ENCODE measurements at regions not wholly inside any gene's neighbourhood (a gene's known extent, or its start where the extent isn't known, plus 50 kb on each side); places are given as distances from the start of the nearest gene placed in this dataset.

DNA sequence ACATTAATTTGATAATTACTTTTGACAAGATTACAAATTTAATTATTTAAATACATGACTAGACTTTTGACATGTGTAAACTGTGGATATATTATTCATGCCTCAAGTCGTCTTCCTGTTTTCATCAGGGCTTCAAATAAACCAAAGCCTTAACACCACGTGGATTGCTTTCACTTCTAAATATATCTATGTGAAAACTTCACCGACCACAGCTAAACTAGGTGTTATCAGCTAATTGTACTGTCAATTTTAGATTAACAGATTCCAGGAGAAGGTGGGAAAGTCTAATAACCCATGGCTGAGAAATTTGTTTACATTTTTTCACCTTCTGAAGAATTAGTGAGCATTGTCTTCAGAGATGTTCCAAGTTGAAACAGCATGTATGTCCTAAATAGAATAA is 494.7 kb upstream of the FAM98A start:
- H3K4me3 Mint-ChIP-seq (ENCODE audit: unreplicated experiment), result no peak overlapping the region
- Histone ChIP-seq H3K9ac (ENCODE audit: low read length) (no peak overlapping the region), H4K20me1 (ENCODE audit: insufficient read depth, low read length) (no peaks in the 10 kb centered on the region), H2AFZ (ENCODE audit: low read depth, low read length) (no peak overlapping the region), H3K27me3 (ENCODE audit: insufficient read depth, low read length) (no peaks in the 10 kb centered on the region), H3K9me3 (ENCODE audit: insufficient read depth, low read depth, low read length) (no peaks in the 10 kb centered on the region), H3K79me2 (ENCODE audit: insufficient read depth, low read length) (no peaks in the 10 kb centered on the region), H3K4me1 (ENCODE audit: insufficient read depth, low read length) (no peaks in the 10 kb centered on the region), H3K36me3 (ENCODE audit: insufficient read depth, low read length) (no peaks in the 10 kb centered on the region), H3K27ac (ENCODE audit: low read depth, low read length) (no peak overlapping the region), H3K4me3 (ENCODE audit: insufficient read depth, low read depth, low read length) (no peak overlapping the region), H3K4me2 (ENCODE audit: low read length) (no peak overlapping the region)
- H3K36me3 Mint-ChIP-seq (ENCODE audit: low read depth, unreplicated experiment), result no peaks in the 10 kb centered on the region
- no peaks in the 10 kb centered on the region for H3K27me3 Mint-ChIP-seq (ENCODE audit: low read depth, unreplicated experiment)
- H3K27ac Mint-ChIP-seq (ENCODE audit: unreplicated experiment), result no peak overlapping the region
- FAIRE-seq (no peak), DNase-seq (ENCODE audit: low read depth) (no peak)
- no peak for TF ChIP-seq EZH2 (IDR thresholded peaks at IDR 0.05; ENCODE audit: insufficient read depth, low read length)
- TF ChIP-seq, protein P1, sequence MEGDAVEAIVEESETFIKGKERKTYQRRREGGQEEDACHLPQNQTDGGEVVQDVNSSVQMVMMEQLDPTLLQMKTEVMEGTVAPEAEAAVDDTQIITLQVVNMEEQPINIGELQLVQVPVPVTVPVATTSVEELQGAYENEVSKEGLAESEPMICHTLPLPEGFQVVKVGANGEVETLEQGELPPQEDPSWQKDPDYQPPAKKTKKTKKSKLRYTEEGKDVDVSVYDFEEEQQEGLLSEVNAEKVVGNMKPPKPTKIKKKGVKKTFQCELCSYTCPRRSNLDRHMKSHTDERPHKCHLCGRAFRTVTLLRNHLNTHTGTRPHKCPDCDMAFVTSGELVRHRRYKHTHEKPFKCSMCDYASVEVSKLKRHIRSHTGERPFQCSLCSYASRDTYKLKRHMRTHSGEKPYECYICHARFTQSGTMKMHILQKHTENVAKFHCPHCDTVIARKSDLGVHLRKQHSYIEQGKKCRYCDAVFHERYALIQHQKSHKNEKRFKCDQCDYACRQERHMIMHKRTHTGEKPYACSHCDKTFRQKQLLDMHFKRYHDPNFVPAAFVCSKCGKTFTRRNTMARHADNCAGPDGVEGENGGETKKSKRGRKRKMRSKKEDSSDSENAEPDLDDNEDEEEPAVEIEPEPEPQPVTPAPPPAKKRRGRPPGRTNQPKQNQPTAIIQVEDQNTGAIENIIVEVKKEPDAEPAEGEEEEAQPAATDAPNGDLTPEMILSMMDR (IDR thresholded peaks at IDR 0.05; ENCODE audit: insufficient read depth, low read depth, low read length), result no peak
- H3K9me3 Mint-ChIP-seq (ENCODE audit: unreplicated experiment), result no peaks in the 10 kb centered on the region
- peaks cover 5% of the 10 kb centered on the region for H3K4me1 Mint-ChIP-seq (ENCODE audit: low read depth, unreplicated experiment)

DNA sequence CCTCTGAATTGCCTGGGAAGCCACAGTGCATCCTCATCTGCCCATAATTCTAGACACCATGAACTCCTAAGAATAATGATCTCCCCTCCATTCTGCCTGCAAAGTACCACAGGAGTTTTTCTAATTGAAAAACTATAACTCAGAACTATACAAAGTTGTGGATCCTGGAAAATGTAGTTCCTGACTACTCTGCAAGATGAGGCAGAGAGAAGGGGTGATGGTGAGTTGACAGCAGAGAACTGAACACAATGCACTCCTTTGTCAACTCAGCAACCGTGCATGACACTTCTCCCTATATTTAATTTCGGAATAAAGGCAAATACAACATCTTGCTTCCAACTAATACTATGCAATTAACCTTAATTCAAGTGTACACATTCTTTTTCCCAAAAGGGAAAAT is 471.1 kb upstream of the FAM98A start:
- no peaks in the 10 kb centered on the region for H3K27me3 ChIP-seq (ENCODE audit: insufficient read depth, low read length)
- DNase-seq (ENCODE audit: low read depth), result no peak
- Mint-ChIP-seq H3K4me1 (ENCODE audit: low read depth, unreplicated experiment) (no peaks in the 10 kb centered on the region), H3K27ac (ENCODE audit: unreplicated experiment) (no peak overlapping the region), H3K36me3 (ENCODE audit: low read depth, unreplicated experiment) (no peaks in the 10 kb centered on the region), H3K4me3 (ENCODE audit: unreplicated experiment) (no peak overlapping the region), H3K9me3 (ENCODE audit: unreplicated experiment) (no peaks in the 10 kb centered on the region), H3K27me3 (ENCODE audit: low read depth, unreplicated experiment) (no peaks in the 10 kb centered on the region)
- H3K9me3 ChIP-seq (ENCODE audit: insufficient read depth, low read depth, low read length), result no peaks in the 10 kb centered on the region
- no peaks in the 10 kb centered on the region for H3K4me1 ChIP-seq (ENCODE audit: insufficient read depth, low read length)
- FAIRE-seq, result no peak
- H3K27ac ChIP-seq (ENCODE audit: low read depth, low read length), result no peak overlapping the region
- no peak for TF ChIP-seq EZH2 (IDR thresholded peaks at IDR 0.05; ENCODE audit: insufficient read depth, low read length)
- TF ChIP-seq, protein P1 (IDR thresholded peaks at IDR 0.05; ENCODE audit: insufficient read depth, low read depth, low read length), result no peak
- H3K79me2 ChIP-seq (ENCODE audit: insufficient read depth, low read length), result no peaks in the 10 kb centered on the region
- no peak overlapping the region for H3K9ac ChIP-seq (ENCODE audit: low read length)
- no peak overlapping the region for H3K4me2 ChIP-seq (ENCODE audit: low read length)
- H3K4me3 ChIP-seq (ENCODE audit: insufficient read depth, low read depth, low read length), result no peak overlapping the region
- H4K20me1 ChIP-seq (ENCODE audit: insufficient read depth, low read length), result no peaks in the 10 kb centered on the region
- no peaks in the 10 kb centered on the region for H3K36me3 ChIP-seq (ENCODE audit: insufficient read depth, low read length)
- H2AFZ ChIP-seq (ENCODE audit: low read depth, low read length), result no peak overlapping the region

DNA sequence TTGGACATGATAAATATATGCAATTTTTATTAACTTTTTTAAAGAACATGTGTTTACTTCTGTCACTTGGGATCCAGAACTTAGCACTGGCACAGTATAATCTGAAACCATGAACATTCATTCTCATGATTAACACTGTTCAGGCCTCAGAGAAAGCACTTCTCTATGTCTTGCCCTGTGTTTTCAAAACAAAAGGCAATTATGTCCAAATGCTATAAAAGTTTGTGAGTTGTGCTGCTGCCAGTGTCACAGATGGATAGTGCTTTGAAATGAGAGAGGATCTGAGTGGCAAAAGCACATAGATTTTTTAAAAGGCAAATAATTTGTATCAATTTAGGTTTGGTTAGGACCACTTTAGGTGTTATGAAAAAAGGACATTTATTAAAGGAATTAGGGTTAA is 470.5 kb upstream of the FAM98A start:
- Mint-ChIP-seq H3K4me1 (ENCODE audit: low read depth, unreplicated experiment) (no peaks in the 10 kb centered on the region), H3K27me3 (ENCODE audit: low read depth, unreplicated experiment) (no peaks in the 10 kb centered on the region), H3K36me3 (ENCODE audit: low read depth, unreplicated experiment) (no peaks in the 10 kb centered on the region), H3K4me3 (ENCODE audit: unreplicated experiment) (no peak overlapping the region), H3K9me3 (ENCODE audit: unreplicated experiment) (no peaks in the 10 kb centered on the region), H3K27ac (ENCODE audit: unreplicated experiment) (no peak overlapping the region)
- no peaks in the 10 kb centered on the region for H4K20me1 ChIP-seq (ENCODE audit: insufficient read depth, low read length)
- TF ChIP-seq, protein P1 (IDR thresholded peaks at IDR 0.05; ENCODE audit: insufficient read depth, low read depth, low read length), result no peak
- no peak for TF ChIP-seq EZH2 (IDR thresholded peaks at IDR 0.05; ENCODE audit: insufficient read depth, low read length)
- H3K79me2 ChIP-seq (ENCODE audit: insufficient read depth, low read length), result no peaks in the 10 kb centered on the region
- no peak for DNase-seq (ENCODE audit: low read depth)
- no peaks in the 10 kb centered on the region for H3K4me1 ChIP-seq (ENCODE audit: insufficient read depth, low read length)
- H3K27ac ChIP-seq (ENCODE audit: low read depth, low read length), result no peak overlapping the region
- FAIRE-seq, result no peak
- H3K9me3 ChIP-seq (ENCODE audit: insufficient read depth, low read depth, low read length), result no peaks in the 10 kb centered on the region
- no peak overlapping the region for H3K4me3 ChIP-seq (ENCODE audit: insufficient read depth, low read depth, low read length)
- H3K9ac ChIP-seq (ENCODE audit: low read length), result no peak overlapping the region
- no peak overlapping the region for H3K4me2 ChIP-seq (ENCODE audit: low read length)
- no peaks in the 10 kb centered on the region for H3K27me3 ChIP-seq (ENCODE audit: insufficient read depth, low read length)
- H2AFZ ChIP-seq (ENCODE audit: low read depth, low read length), result no peak overlapping the region
- H3K36me3 ChIP-seq (ENCODE audit: insufficient read depth, low read length), result no peaks in the 10 kb centered on the region
